ENCODE measurements at regions not wholly inside any gene's neighbourhood (a gene's known extent, or its start where the extent isn't known, plus 50 kb on each side); places are given as distances from the start of the nearest gene placed in this dataset.
A peak's percentile ranks its signal among the peaks of the same experiment; 100 is the strongest.

- DNase-seq: peak; percentile 21
- Histone ChIP-seq H3K36me3 (ENCODE audit: low read depth, missing control alignments) (no peaks in the 10 kb centered on the region), H3K27me3 (no peaks in the 10 kb centered on the region), H3K4me1 (no peaks in the 10 kb centered on the region), H3K27ac (no peak overlapping the region), H3K9me3 (no peaks in the 10 kb centered on the region), H3K4me3 (no peak overlapping the region)
- 31 to 33% methylated on average over 4 of the region's 4 CpGs for WGBS, 2 donors
- intact Hi-C loops (cut with DNase I; ENCODE audit: low total_unique reads): no loop called here
- no peak for TF ChIP-seq POLR2A (IDR thresholded peaks at IDR 0.05)
- TF ChIP-seq CTCF (IDR thresholded peaks at IDR 0.05): peak in 1 of 3 experiments; percentile 14
These were observed 87.0 kb upstream of the ST8SIA2 start for GRCh38 chr15:92306663-92307062.

GRCh38 chr15:92315144-92315543, 78.5 kb upstream of the ST8SIA2 start:
- DNase-seq: no peak
- Histone ChIP-seq H3K27me3 (no peaks in the 10 kb centered on the region), H3K27ac (no peak overlapping the region), H3K4me3 (no peak overlapping the region), H3K4me1 (no peaks in the 10 kb centered on the region), H3K9me3 (no peaks in the 10 kb centered on the region), H3K36me3 (ENCODE audit: low read depth, missing control alignments) (no peaks in the 10 kb centered on the region)
- WGBS, 2 donors: 26 to 42% methylated on average over 4 of the region's 4 CpGs
- intact Hi-C loops (cut with DNase I; ENCODE audit: low total_unique reads): no loop called here
- TF ChIP-seq POLR2A (IDR thresholded peaks at IDR 0.05) (no peak), CTCF (IDR thresholded peaks at IDR 0.05) (no peak)

- H3K9me3 ChIP-seq: no peaks in the 10 kb centered on the region
- H3K4me1 ChIP-seq: no peaks in the 10 kb centered on the region
- H3K27ac ChIP-seq: no peak overlapping the region
- intact Hi-C loops (cut with DNase I; ENCODE audit: low total_unique reads): no loop called here
- no peak for TF ChIP-seq POLR2A (IDR thresholded peaks at IDR 0.05)
- no peak for TF ChIP-seq CTCF (IDR thresholded peaks at IDR 0.05)
- H3K27me3 ChIP-seq: no peaks in the 10 kb centered on the region
- no peak overlapping the region for H3K4me3 ChIP-seq
- WGBS, 2 donors: 35 to 38% methylated on average over 2 of the region's 2 CpGs
- DNase-seq: no peak
- H3K36me3 ChIP-seq (ENCODE audit: low read depth, missing control alignments): no peaks in the 10 kb centered on the region
These were observed 78.0 kb upstream of the ST8SIA2 start for GRCh38 chr15:92315595-92316211.

GRCh38 chr15:92316586-92317295, 76.9 kb upstream of the ST8SIA2 start:
- Histone ChIP-seq H3K27ac (no peak overlapping the region), H3K27me3 (no peaks in the 10 kb centered on the region), H3K4me3 (no peak overlapping the region), H3K36me3 (ENCODE audit: low read depth, missing control alignments) (no peaks in the 10 kb centered on the region), H3K4me1 (no peaks in the 10 kb centered on the region), H3K9me3 (no peaks in the 10 kb centered on the region)
- TF ChIP-seq POLR2A (IDR thresholded peaks at IDR 0.05) (no peak), CTCF (IDR thresholded peaks at IDR 0.05) (no peak)
- intact Hi-C loops (cut with DNase I; ENCODE audit: low total_unique reads): no loop called here
- 69 to 72% methylated on average over 14 of the region's 14 CpGs for WGBS, 2 donors
- DNase-seq: no peak

Data from testis (tissue), 2 donors.